ENCODE measurements at regions not wholly inside any gene's neighbourhood (a gene's known extent, or its start where the extent isn't known, plus 50 kb on each side); places are given as distances from the start of the nearest gene placed in this dataset.

DNA sequence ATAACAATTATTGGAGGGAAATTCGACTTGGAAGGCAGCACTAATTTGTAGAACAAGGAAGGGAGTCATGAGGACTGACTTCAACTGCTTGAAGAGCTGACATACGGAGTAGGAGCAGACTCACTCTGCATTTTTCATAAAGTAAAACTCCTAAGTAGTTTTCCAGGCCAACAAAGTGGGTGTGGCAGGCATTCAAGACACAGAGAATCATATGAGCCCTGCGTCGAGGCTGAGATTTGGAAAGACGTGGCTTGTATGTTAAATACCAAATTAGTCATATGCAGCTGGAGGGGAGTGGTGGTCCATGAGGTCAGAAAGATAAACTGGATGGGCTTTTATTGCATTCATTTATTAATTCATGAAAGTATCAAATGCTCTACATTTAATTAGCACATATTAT lies 255.7 kb upstream of the JUN start:
- Mint-ChIP-seq H3K9me3 (ENCODE audit: unreplicated experiment) (no peaks in the 10 kb centered on the region), H3K36me3 (ENCODE audit: unreplicated experiment) (no peaks in the 10 kb centered on the region), H3K27ac (ENCODE audit: unreplicated experiment) (no peak overlapping the region), H3K4me3 (ENCODE audit: unreplicated experiment) (no peak overlapping the region), H3K27me3 (ENCODE audit: unreplicated experiment) (peaks cover 2% of the 10 kb centered on the region), H3K4me1 (ENCODE audit: unreplicated experiment) (peaks cover 23% of the 10 kb centered on the region)
- DNase-seq (ENCODE audit: extremely low spot score, unreplicated experiment), result no peak
- TF ChIP-seq, protein P1, sequence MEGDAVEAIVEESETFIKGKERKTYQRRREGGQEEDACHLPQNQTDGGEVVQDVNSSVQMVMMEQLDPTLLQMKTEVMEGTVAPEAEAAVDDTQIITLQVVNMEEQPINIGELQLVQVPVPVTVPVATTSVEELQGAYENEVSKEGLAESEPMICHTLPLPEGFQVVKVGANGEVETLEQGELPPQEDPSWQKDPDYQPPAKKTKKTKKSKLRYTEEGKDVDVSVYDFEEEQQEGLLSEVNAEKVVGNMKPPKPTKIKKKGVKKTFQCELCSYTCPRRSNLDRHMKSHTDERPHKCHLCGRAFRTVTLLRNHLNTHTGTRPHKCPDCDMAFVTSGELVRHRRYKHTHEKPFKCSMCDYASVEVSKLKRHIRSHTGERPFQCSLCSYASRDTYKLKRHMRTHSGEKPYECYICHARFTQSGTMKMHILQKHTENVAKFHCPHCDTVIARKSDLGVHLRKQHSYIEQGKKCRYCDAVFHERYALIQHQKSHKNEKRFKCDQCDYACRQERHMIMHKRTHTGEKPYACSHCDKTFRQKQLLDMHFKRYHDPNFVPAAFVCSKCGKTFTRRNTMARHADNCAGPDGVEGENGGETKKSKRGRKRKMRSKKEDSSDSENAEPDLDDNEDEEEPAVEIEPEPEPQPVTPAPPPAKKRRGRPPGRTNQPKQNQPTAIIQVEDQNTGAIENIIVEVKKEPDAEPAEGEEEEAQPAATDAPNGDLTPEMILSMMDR (IDR thresholded peaks at IDR 0.05), result no peak

DNA sequence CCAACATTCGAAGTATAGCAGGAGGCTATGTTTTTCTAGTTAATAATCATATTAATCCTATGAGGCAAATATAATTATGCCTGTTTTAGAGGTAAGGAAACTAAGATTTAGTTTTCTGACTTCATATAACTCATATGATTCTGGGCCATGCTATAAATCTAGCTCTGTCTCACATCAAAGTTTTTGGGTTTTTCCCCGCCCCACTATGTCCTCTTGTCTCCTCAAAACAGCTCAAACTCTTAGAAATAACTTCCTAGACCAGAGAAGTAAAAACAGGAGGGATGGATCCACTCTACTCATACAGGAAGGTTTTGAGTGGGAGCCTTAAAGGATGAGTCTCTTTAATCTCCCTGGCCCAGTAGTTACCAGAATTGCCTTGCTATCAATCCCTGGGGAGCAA lies 256.4 kb upstream of the FGGY start:
- peaks cover 23% of the 10 kb centered on the region for H3K4me1 Mint-ChIP-seq (ENCODE audit: unreplicated experiment)
- H3K36me3 Mint-ChIP-seq (ENCODE audit: unreplicated experiment), result no peaks in the 10 kb centered on the region
- no peak overlapping the region for H3K27ac Mint-ChIP-seq (ENCODE audit: unreplicated experiment)
- H3K9me3 Mint-ChIP-seq (ENCODE audit: unreplicated experiment), result no peaks in the 10 kb centered on the region
- H3K4me3 Mint-ChIP-seq (ENCODE audit: unreplicated experiment), result no peak overlapping the region
- H3K27me3 Mint-ChIP-seq (ENCODE audit: unreplicated experiment), result peaks cover 2% of the 10 kb centered on the region
- TF ChIP-seq, protein P1 (IDR thresholded peaks at IDR 0.05), result no peak
- DNase-seq (ENCODE audit: extremely low spot score, unreplicated experiment), result no peak

DNA sequence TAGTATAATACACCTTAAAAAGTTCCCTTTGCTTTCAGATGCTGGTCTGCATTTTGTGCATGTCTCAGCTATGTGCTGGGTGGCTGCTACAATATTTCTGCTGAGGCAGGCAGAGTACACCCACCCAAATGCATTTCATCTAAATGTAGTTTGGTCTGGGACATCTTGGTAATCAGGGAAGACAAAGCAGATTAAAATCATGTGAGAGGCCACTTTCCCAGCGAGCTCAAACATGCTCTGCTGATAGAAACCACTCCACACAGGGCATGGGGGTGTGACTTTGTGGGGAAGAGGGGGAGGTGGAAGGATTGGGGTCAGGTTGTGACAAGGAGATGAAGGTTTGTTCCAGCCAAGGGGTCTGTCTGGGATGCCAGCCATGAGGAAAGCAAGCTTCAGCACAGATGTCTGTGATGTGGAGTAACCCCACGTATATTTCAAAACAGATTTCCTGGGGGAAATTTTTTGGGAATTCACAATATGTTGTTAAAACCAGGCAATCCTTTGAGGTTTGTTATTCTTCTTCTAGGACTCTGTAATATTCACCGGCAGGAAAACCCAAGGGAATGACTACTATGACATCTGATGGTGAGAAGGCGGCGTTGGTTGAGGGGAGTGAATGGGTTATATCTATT lies 255.1 kb upstream of the FGGY start:
- TF ChIP-seq, protein P1 (IDR thresholded peaks at IDR 0.05), result no peak
- no peak for DNase-seq (ENCODE audit: extremely low spot score, unreplicated experiment)
- Mint-ChIP-seq H3K27me3 (ENCODE audit: unreplicated experiment) (peaks cover 2% of the 10 kb centered on the region), H3K36me3 (ENCODE audit: unreplicated experiment) (no peaks in the 10 kb centered on the region), H3K27ac (ENCODE audit: unreplicated experiment) (no peak overlapping the region), H3K4me3 (ENCODE audit: unreplicated experiment) (no peak overlapping the region), H3K9me3 (ENCODE audit: unreplicated experiment) (no peaks in the 10 kb centered on the region), H3K4me1 (ENCODE audit: unreplicated experiment) (peaks cover 32% of the 10 kb centered on the region)

DNA sequence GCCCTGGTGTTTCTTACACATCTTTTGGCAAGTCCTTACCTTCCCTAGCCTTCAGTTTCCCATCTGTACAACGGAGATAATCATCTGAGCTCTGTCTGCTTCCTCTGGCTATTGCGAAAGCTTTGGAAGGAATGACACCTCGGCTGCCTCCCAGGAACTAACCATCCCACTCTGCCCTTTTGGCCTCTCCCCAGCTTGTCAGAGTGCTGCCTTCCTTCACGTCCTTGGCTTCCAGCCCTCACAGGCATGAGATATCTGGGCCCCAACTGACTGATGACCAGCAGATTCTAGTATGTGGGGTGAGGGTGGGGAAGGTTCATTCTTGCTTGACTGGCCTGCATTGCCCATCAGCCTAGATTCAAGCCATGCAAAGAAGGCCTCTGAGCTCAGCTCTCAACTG lies 253.1 kb upstream of the FGGY start:
- Mint-ChIP-seq H3K9me3 (ENCODE audit: unreplicated experiment) (no peaks in the 10 kb centered on the region), H3K4me1 (ENCODE audit: unreplicated experiment) (peaks cover 34% of the 10 kb centered on the region), H3K36me3 (ENCODE audit: unreplicated experiment) (no peaks in the 10 kb centered on the region), H3K27me3 (ENCODE audit: unreplicated experiment) (no peaks in the 10 kb centered on the region), H3K27ac (ENCODE audit: unreplicated experiment) (peak overlapping the region; percentile 9), H3K4me3 (ENCODE audit: unreplicated experiment) (no peak overlapping the region)
- TF ChIP-seq, protein P1 (IDR thresholded peaks at IDR 0.05), result no peak
- no peak for DNase-seq (ENCODE audit: extremely low spot score, unreplicated experiment)

DNA sequence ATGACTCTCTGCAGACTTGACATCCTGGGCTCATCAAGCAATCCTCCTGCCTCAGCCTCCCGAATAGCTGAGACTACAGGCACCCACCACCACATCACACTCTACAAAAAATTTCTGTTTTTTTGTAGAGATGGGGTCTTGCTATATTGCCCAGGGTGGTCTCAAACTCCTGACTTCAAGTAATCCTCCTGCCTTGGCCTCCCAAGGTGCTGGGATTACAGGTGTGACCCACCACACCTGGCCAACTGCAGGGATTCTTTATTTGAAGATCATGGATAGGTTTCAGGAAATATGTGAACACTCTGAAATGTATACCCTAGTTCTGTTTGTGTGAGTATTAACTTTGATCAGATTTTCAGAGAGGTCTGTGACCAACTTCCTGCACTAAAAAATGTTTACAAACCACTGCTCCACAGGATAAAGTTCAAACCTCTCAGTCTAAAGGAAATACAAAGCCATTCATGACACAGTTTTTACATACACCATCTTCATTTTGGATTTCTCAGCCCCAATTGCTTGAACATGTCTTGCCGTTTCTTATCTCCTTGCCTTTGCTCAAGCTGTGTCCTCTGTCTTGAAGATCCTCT lies 252.3 kb upstream of the FGGY start:
- no peaks in the 10 kb centered on the region for H3K36me3 Mint-ChIP-seq (ENCODE audit: unreplicated experiment)
- no peak overlapping the region for H3K27ac Mint-ChIP-seq (ENCODE audit: unreplicated experiment)
- TF ChIP-seq, protein P1 (IDR thresholded peaks at IDR 0.05), result no peak

More for the DNA sequence above, 252.3 kb upstream of the FGGY start:
- DNase-seq (ENCODE audit: extremely low spot score, unreplicated experiment), result no peak
- Mint-ChIP-seq H3K4me1 (ENCODE audit: unreplicated experiment) (peaks cover 34% of the 10 kb centered on the region), H3K27me3 (ENCODE audit: unreplicated experiment) (no peaks in the 10 kb centered on the region), H3K4me3 (ENCODE audit: unreplicated experiment) (no peak overlapping the region), H3K9me3 (ENCODE audit: unreplicated experiment) (no peaks in the 10 kb centered on the region)

Measured in osteocyte (in vitro differentiated cells).